ENCODE measurements at regions not wholly inside any gene's neighbourhood (a gene's known extent, or its start where the extent isn't known, plus 50 kb on each side); places are given as distances from the start of the nearest gene placed in this dataset.

GRCh38 chr5:101997235-101997634 is 298.8 kb downstream of the SLCO4C1 start:
- intact Hi-C loops (cut with micrococcal nuclease) (no loop called here), dilution Hi-C loops (cut with MboI; ENCODE audit: extremely low pct_ligation_motif_present, low sequenced_read_pairs) (no loop called here)
- H3K9ac ChIP-seq (replicated peaks; ENCODE audit: extremely low read depth, insufficient read depth, low read length) = no peak overlapping the region
- no peak overlapping the region for H3K27ac ChIP-seq (ENCODE audit: insufficient read depth, low read depth, low read length)
- ChIA-PET POLR2A (no interaction called here), CTCF (interaction anchor here (1.0 kb wide), 1 partner anchor 19 kb away, joined by 5 read pairs; no protein-coding TSS in a partner anchor)
- H2AFZ ChIP-seq (ENCODE audit: low read depth, low read length) = no peak overlapping the region
- no peaks in the 10 kb centered on the region for H3K79me2 ChIP-seq (ENCODE audit: control insufficient read depth, insufficient read depth, low read length)
- H3K4me2 ChIP-seq (ENCODE audit: insufficient read depth, low read length) = no peak overlapping the region
- TF ChIP-seq MYC (IDR thresholded peaks at IDR 0.05; ENCODE audit: low read depth, low read length) (no peak), CTCF (IDR thresholded peaks at IDR 0.05; ENCODE audit: extremely low read depth in 1 of 2, insufficient read depth in 1 of 2, low read depth in 1 of 2, low read length in 2 of 2) (no peak), POLR2AphosphoS5 (IDR thresholded peaks at IDR 0.05; ENCODE audit: insufficient read depth, low read depth, low read length) (no peak), JUN (IDR thresholded peaks at IDR 0.05; ENCODE audit: borderline replicate concordance, insufficient read depth, insufficient read length, low read depth) (no peak), EZH2 (IDR thresholded peaks at IDR 0.05; ENCODE audit: borderline replicate concordance, low read depth, low read length, severe bottlenecking) (no peak), POLR2A (IDR thresholded peaks at IDR 0.05; ENCODE audit: low read depth, low read length) (no peak), FOS (IDR thresholded peaks at IDR 0.05; ENCODE audit: borderline replicate concordance, insufficient read depth, low read length) (no peak), MAX (IDR thresholded peaks at IDR 0.05; ENCODE audit: insufficient read depth, insufficient read length) (no peak), GATA2 (IDR thresholded peaks at IDR 0.05; ENCODE audit: insufficient read depth, insufficient read length, low read depth, low read length) (no peak)
- BruUV-seq (replicated peaks) = no TSS peak
- H3K36me3 ChIP-seq (ENCODE audit: control insufficient read depth in 2 of 2, extremely low read depth in 1 of 2, insufficient read depth in 2 of 2, low read length in 2 of 2) = no peaks in the 10 kb centered on the region
- H3K4me3 ChIP-seq (replicated peaks in 1 of 3; ENCODE audit: insufficient read depth in 1 of 3, low read depth in 1 of 3, low read length in 3 of 3) = no peak overlapping the region
- H3K9me1 ChIP-seq (replicated peaks; ENCODE audit: control insufficient read depth, extremely low read depth, insufficient read depth, low read length) = no peaks in the 10 kb centered on the region
- H3K4me1 ChIP-seq (ENCODE audit: control insufficient read depth, extremely low read depth, insufficient read depth, low read length) = no peaks in the 10 kb centered on the region
- FAIRE-seq (no peak), DNase-seq (ENCODE audit: low read depth, low spot score) (no peak)
- H3K9me3 ChIP-seq (replicated peaks; ENCODE audit: control insufficient read depth, insufficient read depth, low read length) = peaks cover 2% of the 10 kb centered on the region
- no peaks in the 10 kb centered on the region for H3K27me3 ChIP-seq (ENCODE audit: control insufficient read depth in 2 of 2, insufficient read depth in 2 of 2, low read length in 2 of 2)
- no peaks in the 10 kb centered on the region for H4K20me1 ChIP-seq (replicated peaks; ENCODE audit: control insufficient read depth, extremely low read depth, insufficient read depth, low read length)
